ENCODE measurements at regions not wholly inside any gene's neighbourhood (a gene's known extent, or its start where the extent isn't known, plus 50 kb on each side); places are given as distances from the start of the nearest gene placed in this dataset.

- H3K9me1 ChIP-seq (ENCODE audit: control insufficient read depth, insufficient read depth, low read length) = no peaks in the 10 kb centered on the region
- 2% methylated on average over 2 of the region's 2 CpGs for WGBS (ENCODE audit: insufficient coverage, low coverage, missing lambda C conversion rate)
- H3K27me3 ChIP-seq (ENCODE audit: control insufficient read depth in 2 of 2, insufficient read depth in 2 of 2, low read length in 2 of 2) = no peaks in the 10 kb centered on the region
- H3K4me1 ChIP-seq (replicated peaks in 1 of 2; ENCODE audit: control insufficient read depth in 2 of 2, insufficient read depth in 2 of 2, low read length in 2 of 2) = no peaks in the 10 kb centered on the region
- H4K20me1 ChIP-seq (replicated peaks; ENCODE audit: control insufficient read depth, insufficient read depth, low read length) = no peaks in the 10 kb centered on the region
- ChIA-PET POLR2A (no interaction called here), CTCF (ENCODE audit: low intra/inter-chr PET ratio) (no interaction called here)
- DNase-seq (ENCODE audit: extremely low read depth in 1 of 4, low spot score in 3 of 4) = no peak
- no peaks in the 10 kb centered on the region for H3K36me3 ChIP-seq (ENCODE audit: control insufficient read depth, insufficient read depth, low read length)
- H3K4me3 ChIP-seq = no peak overlapping the region
- intact Hi-C loops (cut with micrococcal nuclease) (no loop called here), in situ Hi-C loops (cut with MboI) (no loop called here)
- H3K27ac ChIP-seq (ENCODE audit: extremely low read depth, low read depth, low read length) = no peak overlapping the region
- no peaks in the 10 kb centered on the region; the same call in 1 of the 2 replicates for H3K9me3 ChIP-seq (replicated peaks; ENCODE audit: control insufficient read depth, insufficient read depth, low read depth, low read length)
- H2AFZ ChIP-seq (ENCODE audit: low read depth, low read length) = no peak overlapping the region
- FAIRE-seq = no peak
- H3K9ac ChIP-seq (ENCODE audit: insufficient read depth in 1 of 2, low read depth in 2 of 2, low read length in 2 of 2) = no peak overlapping the region
- BruUV-seq (replicated peaks) = no TSS peak
- H3K79me2 ChIP-seq (ENCODE audit: control insufficient read depth, insufficient read depth, low read length) = no peaks in the 10 kb centered on the region
- ATAC-seq = no peak
- no peak overlapping the region for H3K4me2 ChIP-seq (ENCODE audit: insufficient read depth, low read length)
- TF ChIP-seq HDGF (IDR thresholded peaks at IDR 0.05) = no peak
- no peak for TF ChIP-seq ZNF12 (CRISPR knock-in tag; IDR thresholded peaks at IDR 0.05)
- no peak for TF ChIP-seq SRSF3 (IDR thresholded peaks at IDR 0.05; ENCODE audit: insufficient read depth, low read length)
- TF ChIP-seq BCL6 (CRISPR knock-in tag; IDR thresholded peaks at IDR 0.05) = no peak
- TF ChIP-seq, protein P1, sequence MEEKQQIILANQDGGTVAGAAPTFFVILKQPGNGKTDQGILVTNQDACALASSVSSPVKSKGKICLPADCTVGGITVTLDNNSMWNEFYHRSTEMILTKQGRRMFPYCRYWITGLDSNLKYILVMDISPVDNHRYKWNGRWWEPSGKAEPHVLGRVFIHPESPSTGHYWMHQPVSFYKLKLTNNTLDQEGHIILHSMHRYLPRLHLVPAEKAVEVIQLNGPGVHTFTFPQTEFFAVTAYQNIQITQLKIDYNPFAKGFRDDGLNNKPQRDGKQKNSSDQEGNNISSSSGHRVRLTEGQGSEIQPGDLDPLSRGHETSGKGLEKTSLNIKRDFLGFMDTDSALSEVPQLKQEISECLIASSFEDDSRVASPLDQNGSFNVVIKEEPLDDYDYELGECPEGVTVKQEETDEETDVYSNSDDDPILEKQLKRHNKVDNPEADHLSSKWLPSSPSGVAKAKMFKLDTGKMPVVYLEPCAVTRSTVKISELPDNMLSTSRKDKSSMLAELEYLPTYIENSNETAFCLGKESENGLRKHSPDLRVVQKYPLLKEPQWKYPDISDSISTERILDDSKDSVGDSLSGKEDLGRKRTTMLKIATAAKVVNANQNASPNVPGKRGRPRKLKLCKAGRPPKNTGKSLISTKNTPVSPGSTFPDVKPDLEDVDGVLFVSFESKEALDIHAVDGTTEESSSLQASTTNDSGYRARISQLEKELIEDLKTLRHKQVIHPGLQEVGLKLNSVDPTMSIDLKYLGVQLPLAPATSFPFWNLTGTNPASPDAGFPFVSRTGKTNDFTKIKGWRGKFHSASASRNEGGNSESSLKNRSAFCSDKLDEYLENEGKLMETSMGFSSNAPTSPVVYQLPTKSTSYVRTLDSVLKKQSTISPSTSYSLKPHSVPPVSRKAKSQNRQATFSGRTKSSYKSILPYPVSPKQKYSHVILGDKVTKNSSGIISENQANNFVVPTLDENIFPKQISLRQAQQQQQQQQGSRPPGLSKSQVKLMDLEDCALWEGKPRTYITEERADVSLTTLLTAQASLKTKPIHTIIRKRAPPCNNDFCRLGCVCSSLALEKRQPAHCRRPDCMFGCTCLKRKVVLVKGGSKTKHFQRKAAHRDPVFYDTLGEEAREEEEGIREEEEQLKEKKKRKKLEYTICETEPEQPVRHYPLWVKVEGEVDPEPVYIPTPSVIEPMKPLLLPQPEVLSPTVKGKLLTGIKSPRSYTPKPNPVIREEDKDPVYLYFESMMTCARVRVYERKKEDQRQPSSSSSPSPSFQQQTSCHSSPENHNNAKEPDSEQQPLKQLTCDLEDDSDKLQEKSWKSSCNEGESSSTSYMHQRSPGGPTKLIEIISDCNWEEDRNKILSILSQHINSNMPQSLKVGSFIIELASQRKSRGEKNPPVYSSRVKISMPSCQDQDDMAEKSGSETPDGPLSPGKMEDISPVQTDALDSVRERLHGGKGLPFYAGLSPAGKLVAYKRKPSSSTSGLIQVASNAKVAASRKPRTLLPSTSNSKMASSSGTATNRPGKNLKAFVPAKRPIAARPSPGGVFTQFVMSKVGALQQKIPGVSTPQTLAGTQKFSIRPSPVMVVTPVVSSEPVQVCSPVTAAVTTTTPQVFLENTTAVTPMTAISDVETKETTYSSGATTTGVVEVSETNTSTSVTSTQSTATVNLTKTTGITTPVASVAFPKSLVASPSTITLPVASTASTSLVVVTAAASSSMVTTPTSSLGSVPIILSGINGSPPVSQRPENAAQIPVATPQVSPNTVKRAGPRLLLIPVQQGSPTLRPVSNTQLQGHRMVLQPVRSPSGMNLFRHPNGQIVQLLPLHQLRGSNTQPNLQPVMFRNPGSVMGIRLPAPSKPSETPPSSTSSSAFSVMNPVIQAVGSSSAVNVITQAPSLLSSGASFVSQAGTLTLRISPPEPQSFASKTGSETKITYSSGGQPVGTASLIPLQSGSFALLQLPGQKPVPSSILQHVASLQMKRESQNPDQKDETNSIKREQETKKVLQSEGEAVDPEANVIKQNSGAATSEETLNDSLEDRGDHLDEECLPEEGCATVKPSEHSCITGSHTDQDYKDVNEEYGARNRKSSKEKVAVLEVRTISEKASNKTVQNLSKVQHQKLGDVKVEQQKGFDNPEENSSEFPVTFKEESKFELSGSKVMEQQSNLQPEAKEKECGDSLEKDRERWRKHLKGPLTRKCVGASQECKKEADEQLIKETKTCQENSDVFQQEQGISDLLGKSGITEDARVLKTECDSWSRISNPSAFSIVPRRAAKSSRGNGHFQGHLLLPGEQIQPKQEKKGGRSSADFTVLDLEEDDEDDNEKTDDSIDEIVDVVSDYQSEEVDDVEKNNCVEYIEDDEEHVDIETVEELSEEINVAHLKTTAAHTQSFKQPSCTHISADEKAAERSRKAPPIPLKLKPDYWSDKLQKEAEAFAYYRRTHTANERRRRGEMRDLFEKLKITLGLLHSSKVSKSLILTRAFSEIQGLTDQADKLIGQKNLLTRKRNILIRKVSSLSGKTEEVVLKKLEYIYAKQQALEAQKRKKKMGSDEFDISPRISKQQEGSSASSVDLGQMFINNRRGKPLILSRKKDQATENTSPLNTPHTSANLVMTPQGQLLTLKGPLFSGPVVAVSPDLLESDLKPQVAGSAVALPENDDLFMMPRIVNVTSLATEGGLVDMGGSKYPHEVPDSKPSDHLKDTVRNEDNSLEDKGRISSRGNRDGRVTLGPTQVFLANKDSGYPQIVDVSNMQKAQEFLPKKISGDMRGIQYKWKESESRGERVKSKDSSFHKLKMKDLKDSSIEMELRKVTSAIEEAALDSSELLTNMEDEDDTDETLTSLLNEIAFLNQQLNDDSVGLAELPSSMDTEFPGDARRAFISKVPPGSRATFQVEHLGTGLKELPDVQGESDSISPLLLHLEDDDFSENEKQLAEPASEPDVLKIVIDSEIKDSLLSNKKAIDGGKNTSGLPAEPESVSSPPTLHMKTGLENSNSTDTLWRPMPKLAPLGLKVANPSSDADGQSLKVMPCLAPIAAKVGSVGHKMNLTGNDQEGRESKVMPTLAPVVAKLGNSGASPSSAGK (IDR thresholded peaks at IDR 0.05) = no peak
- TF ChIP-seq ZNF511 (CRISPR knock-in tag; IDR thresholded peaks at IDR 0.05) = no peak
- TF ChIP-seq, protein P2, sequence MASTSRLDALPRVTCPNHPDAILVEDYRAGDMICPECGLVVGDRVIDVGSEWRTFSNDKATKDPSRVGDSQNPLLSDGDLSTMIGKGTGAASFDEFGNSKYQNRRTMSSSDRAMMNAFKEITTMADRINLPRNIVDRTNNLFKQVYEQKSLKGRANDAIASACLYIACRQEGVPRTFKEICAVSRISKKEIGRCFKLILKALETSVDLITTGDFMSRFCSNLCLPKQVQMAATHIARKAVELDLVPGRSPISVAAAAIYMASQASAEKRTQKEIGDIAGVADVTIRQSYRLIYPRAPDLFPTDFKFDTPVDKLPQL (IDR thresholded peaks at IDR 0.05; ENCODE audit: extremely low read depth, insufficient read length) = no peak
- TF ChIP-seq HLTF (IDR thresholded peaks at IDR 0.05) = no peak
- TF ChIP-seq SNRNP70 (optimal IDR thresholded peaks at IDR 0.05; ENCODE audit: low read depth, low read length) = no peak
- no peak for TF ChIP-seq ELF4 (CRISPR knock-in tag; IDR thresholded peaks at IDR 0.05)
- no peak for TF ChIP-seq FOXP1 (CRISPR knock-in tag; IDR thresholded peaks at IDR 0.05)
Measured at GRCh38 chr1:215418876-215419447, 148.1 kb upstream of the KCTD3 start.
